ENCODE measurements at regions not wholly inside any gene's neighbourhood (a gene's known extent, or its start where the extent isn't known, plus 50 kb on each side); places are given as distances from the start of the nearest gene placed in this dataset.
"Not testable (repeated sequence)": the region's sequence is repeated elsewhere in the genome, so short reads cannot be mapped to it uniquely, and the experiment has no call there.

- no peaks in the 10 kb centered on the region for H3K4me1 ChIP-seq
- H2AFZ ChIP-seq, result no peak overlapping the region
- H3K36me3 ChIP-seq (ENCODE audit: control insufficient read depth, insufficient read depth, low read length), result no peaks in the 10 kb centered on the region
- H3K79me2 ChIP-seq, result no peaks in the 10 kb centered on the region
- H3K27ac ChIP-seq, result no peak overlapping the region
- H3K9me3 ChIP-seq (ENCODE audit: control insufficient read depth, low read length), result no peaks in the 10 kb centered on the region
- no peak overlapping the region for H3K4me3 ChIP-seq (ENCODE audit: low read depth, low read length)
- no peaks in the 10 kb centered on the region for H3K27me3 ChIP-seq (ENCODE audit: control insufficient read depth, insufficient read depth, low read length)
- TF ChIP-seq, protein P1, sequence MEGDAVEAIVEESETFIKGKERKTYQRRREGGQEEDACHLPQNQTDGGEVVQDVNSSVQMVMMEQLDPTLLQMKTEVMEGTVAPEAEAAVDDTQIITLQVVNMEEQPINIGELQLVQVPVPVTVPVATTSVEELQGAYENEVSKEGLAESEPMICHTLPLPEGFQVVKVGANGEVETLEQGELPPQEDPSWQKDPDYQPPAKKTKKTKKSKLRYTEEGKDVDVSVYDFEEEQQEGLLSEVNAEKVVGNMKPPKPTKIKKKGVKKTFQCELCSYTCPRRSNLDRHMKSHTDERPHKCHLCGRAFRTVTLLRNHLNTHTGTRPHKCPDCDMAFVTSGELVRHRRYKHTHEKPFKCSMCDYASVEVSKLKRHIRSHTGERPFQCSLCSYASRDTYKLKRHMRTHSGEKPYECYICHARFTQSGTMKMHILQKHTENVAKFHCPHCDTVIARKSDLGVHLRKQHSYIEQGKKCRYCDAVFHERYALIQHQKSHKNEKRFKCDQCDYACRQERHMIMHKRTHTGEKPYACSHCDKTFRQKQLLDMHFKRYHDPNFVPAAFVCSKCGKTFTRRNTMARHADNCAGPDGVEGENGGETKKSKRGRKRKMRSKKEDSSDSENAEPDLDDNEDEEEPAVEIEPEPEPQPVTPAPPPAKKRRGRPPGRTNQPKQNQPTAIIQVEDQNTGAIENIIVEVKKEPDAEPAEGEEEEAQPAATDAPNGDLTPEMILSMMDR (IDR thresholded peaks at IDR 0.05), result no peak
- H3K4me2 ChIP-seq (ENCODE audit: low read length), result no peak overlapping the region
- no peak overlapping the region for H3K9ac ChIP-seq
Observed at GRCh38 chr3:95343228-95343627, 1280.4 kb downstream of the NSUN3 start.

- Histone ChIP-seq H3K4me2 (ENCODE audit: low read length) (no peak overlapping the region), H3K9ac (no peak overlapping the region), H3K36me3 (ENCODE audit: control insufficient read depth, insufficient read depth, low read length) (no peaks in the 10 kb centered on the region), H3K27ac (no peak overlapping the region), H3K4me3 (ENCODE audit: low read depth, low read length) (no peak overlapping the region), H3K27me3 (ENCODE audit: control insufficient read depth, insufficient read depth, low read length) (no peaks in the 10 kb centered on the region), H3K9me3 (ENCODE audit: control insufficient read depth, low read length) (no peaks in the 10 kb centered on the region), H3K4me1 (no peaks in the 10 kb centered on the region), H2AFZ (no peak overlapping the region), H3K79me2 (no peaks in the 10 kb centered on the region)
- TF ChIP-seq, protein P1 (IDR thresholded peaks at IDR 0.05), result no peak
Observed at GRCh38 chr3:95343767-95344166, 1280.9 kb downstream of the NSUN3 start.

DNA sequence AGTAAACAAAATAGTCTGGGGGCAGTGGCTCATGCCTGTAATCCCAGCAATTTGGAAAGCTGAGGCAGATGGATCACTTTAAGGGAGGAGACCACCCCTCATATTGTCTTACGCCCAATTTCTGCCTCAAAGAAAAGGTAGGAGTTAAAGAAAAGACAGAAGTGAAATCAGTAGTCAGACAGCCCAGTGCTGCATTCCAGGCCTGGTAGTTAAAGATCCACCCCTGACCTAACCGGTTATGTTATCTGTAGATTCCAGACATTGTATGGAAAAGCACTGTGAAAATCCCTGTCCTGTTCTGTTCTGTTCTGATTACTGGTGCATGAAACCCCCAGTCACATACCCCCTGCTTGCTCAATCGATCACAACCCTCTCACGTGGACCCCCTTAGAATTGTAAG lies 1285.1 kb downstream of the NSUN3 start:
- H3K9ac ChIP-seq; H3K4me3 ChIP-seq (ENCODE audit: low read depth, low read length); H3K79me2 ChIP-seq; H2AFZ ChIP-seq; H3K27me3 ChIP-seq (ENCODE audit: control insufficient read depth, insufficient read depth, low read length); H3K36me3 ChIP-seq (ENCODE audit: control insufficient read depth, insufficient read depth, low read length); H3K9me3 ChIP-seq (ENCODE audit: control insufficient read depth, low read length); H3K4me2 ChIP-seq (ENCODE audit: low read length); H3K4me1 ChIP-seq; H3K27ac ChIP-seq: not testable (repeated sequence)

GRCh38 chr3:95348879-95349278 lies 1286.0 kb downstream of the NSUN3 start:
- TF ChIP-seq, protein P1 (IDR thresholded peaks at IDR 0.05), result no peak
- H3K27me3 ChIP-seq (ENCODE audit: control insufficient read depth, insufficient read depth, low read length), result no peaks in the 10 kb centered on the region
- H3K36me3 ChIP-seq (ENCODE audit: control insufficient read depth, insufficient read depth, low read length), result no peaks in the 10 kb centered on the region
- no peaks in the 10 kb centered on the region for H3K4me1 ChIP-seq
- no peak overlapping the region for H3K4me3 ChIP-seq (ENCODE audit: low read depth, low read length)
- no peaks in the 10 kb centered on the region for H3K9me3 ChIP-seq (ENCODE audit: control insufficient read depth, low read length)
- no peak overlapping the region for H2AFZ ChIP-seq
- no peak overlapping the region for H3K27ac ChIP-seq
- H3K79me2 ChIP-seq, result no peaks in the 10 kb centered on the region
- no peak overlapping the region for H3K4me2 ChIP-seq (ENCODE audit: low read length)
- H3K9ac ChIP-seq, result no peak overlapping the region

DNA sequence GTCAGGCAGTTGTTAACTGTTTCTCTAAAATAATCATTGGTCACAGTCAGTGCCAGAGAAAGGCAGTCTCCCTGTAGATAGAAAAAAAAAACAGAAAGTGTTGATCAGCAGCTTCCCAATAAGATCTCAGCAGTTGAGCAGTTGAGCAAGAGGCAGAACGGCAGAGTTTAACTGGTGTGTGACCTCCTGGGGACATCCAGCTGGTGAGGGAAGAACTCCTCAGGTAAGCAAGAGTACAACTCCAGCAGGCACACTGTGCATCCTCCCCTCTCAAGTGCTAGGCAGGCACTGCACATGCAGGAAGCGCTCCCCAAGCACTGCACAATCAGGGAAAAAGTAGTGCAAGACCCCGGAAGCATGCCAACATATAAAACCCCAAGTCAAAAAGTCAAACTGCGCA lies 1287.2 kb downstream of the NSUN3 start:
- Histone ChIP-seq H3K9me3 (ENCODE audit: control insufficient read depth, low read length) (no peaks in the 10 kb centered on the region), H3K27ac (no peak overlapping the region), H3K79me2 (no peaks in the 10 kb centered on the region), H3K4me3 (ENCODE audit: low read depth, low read length) (no peak overlapping the region), H3K9ac (no peak overlapping the region), H2AFZ (no peak overlapping the region), H3K27me3 (ENCODE audit: control insufficient read depth, insufficient read depth, low read length) (no peaks in the 10 kb centered on the region), H3K36me3 (ENCODE audit: control insufficient read depth, insufficient read depth, low read length) (no peaks in the 10 kb centered on the region), H3K4me1 (no peaks in the 10 kb centered on the region), H3K4me2 (ENCODE audit: low read length) (no peak overlapping the region)
- TF ChIP-seq, protein P1 (IDR thresholded peaks at IDR 0.05), result no peak

Data from parathyroid adenoma (tissue), 2 donors.